K562 (cell line): ENCODE measurements at regions not wholly inside any gene's neighbourhood (a gene's known extent, or its start where the extent isn't known, plus 50 kb on each side); places are given as distances from the start of the nearest gene placed in this dataset.

Experiments
- CTCF ChIP-seq, 3 experiments: IDR thresholded peaks in 2 of 3; conservative IDR thresholded peaks in 1 of 3; 2 replicates each; pipeline ENCODE4 v1.5.1; 2011 to 2012; ENCODE audit warnings: low read length in 3 of 3, mild to moderate bottlenecking in 3 of 3, control low read depth in 2 of 3, improper control_type of control experiment in 1 of 3, inconsistent platforms in 1 of 3, low read depth in 1 of 3, mixed read lengths in 1 of 3, moderate library complexity in 1 of 3; ENCODE audit not compliant: insufficient read depth in 2 of 3
- EZH2 ChIP-seq: IDR thresholded peaks from 2 replicates; pipeline ENCODE4 v1.6.1; 2012; ENCODE audit warnings: low read depth, mild to moderate bottlenecking, inconsistent platforms, low read length, borderline replicate concordance
- SP1 ChIP-seq: sonication (generic); formaldehyde crosslinking; IDR thresholded peaks from 2 replicates; pipeline ENCODE4 v1.8.1; 2022; ENCODE audit warnings: mild to moderate bottlenecking, missing genetic modification reagents
- TGIF2 ChIP-seq: sonication (generic); formaldehyde crosslinking; IDR thresholded peaks from 2 replicates; pipeline ENCODE4 v1.8.1; 2022; ENCODE audit warnings: mild to moderate bottlenecking, missing genetic modification reagents, moderate library complexity
- ZKSCAN1 ChIP-seq: fragments of 150-350 bp; IDR thresholded peaks from 2 replicates; pipeline ENCODE4 v1.6.1; 2016; ENCODE audit warnings: low read depth, low read length

- no peak for TF ChIP-seq TGIF2
- no peak for TF ChIP-seq SP1 (CRISPR knock-in tag)
- no peak for TF ChIP-seq ZKSCAN1
- TF ChIP-seq EZH2, result no peak
- TF ChIP-seq CTCF (IDR thresholded peaks at IDR 0.05 in 2 of 3, conservative IDR thresholded peaks at IDR 0.05 in 1 of 3; ENCODE audit: insufficient read depth in 2 of 3, low read depth in 1 of 3, low read length in 3 of 3), result no peak
Measured at GRCh38 chr13:62096652-62097051, 681.0 kb upstream of the PCDH20 start.
